Keratinocyte (primary cell): ENCODE measurements at regions not wholly inside any gene's neighbourhood (a gene's known extent, or its start where the extent isn't known, plus 50 kb on each side); places are given as distances from the start of the nearest gene placed in this dataset.

ENCODE experiments used
- DNase-seq: peaks from one replicate; pipeline ENCODE4 v3.0.0-alpha.2; 2011; ENCODE audit warnings: low read depth, missing footprints, low spot score
- FAIRE-seq: peaks from 2 replicates; lab custom pipeline; 2011; peaks lifted over from hg19 to GRCh38; lab: Jason Lieb, UNC
- H2AFZ ChIP-seq: 2 replicates; pipeline ENCODE4 v1.6.0; 2012; ENCODE audit warnings: low read length, control low read depth, inconsistent platforms; ENCODE audit not compliant: control insufficient read depth
- H3K27ac ChIP-seq: 2 replicates; pipeline ENCODE4 v1.5.1; 2011; ENCODE audit warnings: low read length; ENCODE audit not compliant: control insufficient read depth, insufficient read depth
- H3K27me3 ChIP-seq: 3 replicates; pipeline ENCODE4 v1.6.0; 2011; ENCODE audit warnings: low read length; ENCODE audit not compliant: control insufficient read depth, insufficient read depth; ENCODE audit errors: extremely low read depth
- H3K36me3 ChIP-seq, 2 experiments: 2 replicates in 1 of 2; 3 replicates in 1 of 2; pipeline ENCODE4 v1.5.1; 2011; ENCODE audit warnings: low read length in 2 of 2, mild to moderate bottlenecking in 1 of 2; ENCODE audit not compliant: control insufficient read depth in 2 of 2, insufficient read depth in 2 of 2; ENCODE audit errors: extremely low read depth in 1 of 2
- H3K4me1 ChIP-seq: 3 replicates; pipeline ENCODE4 v1.5.1; 2011; ENCODE audit warnings: low read length; ENCODE audit not compliant: control insufficient read depth, insufficient read depth; ENCODE audit errors: extremely low read depth
- H3K4me2 ChIP-seq: 3 replicates; pipeline ENCODE4 v1.6.0; 2011; ENCODE audit warnings: low read depth, low read length; ENCODE audit not compliant: control insufficient read depth, insufficient read depth; ENCODE audit errors: extremely low read depth
- H3K4me3 ChIP-seq, 3 experiments: fragments of 200-600 bp in 1 of 3; sonication (generic) in 1 of 3; 2 replicates in 2 of 3; 3 replicates in 1 of 3; pipeline ENCODE4 v1.5.1; 2011 to 2016; ENCODE audit warnings: low read length in 3 of 3, mild to moderate bottlenecking in 3 of 3, control low read depth in 2 of 3, inconsistent platforms in 1 of 3, low read depth in 1 of 3, mixed read lengths in 1 of 3, mixed run types in 1 of 3, moderate library complexity in 1 of 3; ENCODE audit not compliant: control insufficient read depth in 2 of 3, insufficient read depth in 2 of 3; ENCODE audit errors: extremely low read depth in 1 of 3
- H3K79me2 ChIP-seq: 2 replicates; pipeline ENCODE4 v1.6.0; 2012; ENCODE audit warnings: low read length; ENCODE audit not compliant: control insufficient read depth, insufficient read depth
- H3K9ac ChIP-seq: 3 replicates; pipeline ENCODE4 v1.6.0; 2011; ENCODE audit warnings: low read length; ENCODE audit not compliant: control insufficient read depth, insufficient read depth; ENCODE audit errors: extremely low read depth
- H3K9me1 ChIP-seq: 3 replicates; pipeline ENCODE4 v1.6.0; 2011; ENCODE audit warnings: low read length; ENCODE audit not compliant: control insufficient read depth, insufficient read depth; ENCODE audit errors: extremely low read depth
- H3K9me3 ChIP-seq: 2 replicates; pipeline ENCODE4 v1.5.1; 2012; ENCODE audit warnings: low read depth, low read length; ENCODE audit not compliant: control insufficient read depth
- H4K20me1 ChIP-seq: 3 replicates; pipeline ENCODE4 v1.6.0; 2011; ENCODE audit warnings: low read length; ENCODE audit not compliant: control insufficient read depth, insufficient read depth; ENCODE audit errors: extremely low read depth
- CTCF ChIP-seq, 3 experiments: IDR thresholded peaks in 1 of 3; conservative IDR thresholded peaks in 1 of 3; optimal IDR thresholded peaks in 1 of 3; 2 replicates in 2 of 3; 3 replicates in 1 of 3; pipeline versions ENCODE3 to v1.5.1; 2011; ENCODE audit warnings: low read length in 3 of 3, mild to moderate bottlenecking in 3 of 3, moderate library complexity in 2 of 3, control low read depth in 1 of 3, inconsistent platforms in 1 of 3; ENCODE audit not compliant: insufficient read depth in 2 of 3; ENCODE audit errors: extremely low read depth in 1 of 3
- EZH2 ChIP-seq: IDR thresholded peaks from one replicate; pipeline ENCODE4 v1.6.1; 2012; ENCODE audit warnings: inconsistent platforms, mild to moderate bottlenecking, low read length, moderate library complexity
- dilution Hi-C: fragments of 300-500 bp; cut with MboI; formaldehyde crosslinking; loops from one replicate; pipeline ENCODE4 v1.7.0; 2020; ENCODE audit warnings: low sequenced_read_pairs; ENCODE audit not compliant: extremely low pct_ligation_motif_present

- H3K4me2 ChIP-seq: no peak overlapping the region
- no peak for FAIRE-seq
Measured at GRCh38 chr16:51875834-51876600, 670.9 kb downstream of the TOX3 start.

GRCh38 chr16:51872524-51872923, 674.4 kb downstream of the TOX3 start:
- Histone ChIP-seq H3K79me2 (no peaks in the 10 kb centered on the region), H3K9me3 (no peaks in the 10 kb centered on the region), H3K27me3 (peaks cover 5% of the 10 kb centered on the region), H3K27ac (no peak overlapping the region), H3K36me3 (no peaks in the 10 kb centered on the region), H3K4me3 (no peak overlapping the region), H3K4me1 (no peaks in the 10 kb centered on the region), H3K4me2 (no peak overlapping the region), H3K9ac (no peak overlapping the region), H2AFZ (no peak overlapping the region), H3K9me1 (no peaks in the 10 kb centered on the region), H4K20me1 (no peaks in the 10 kb centered on the region)
- FAIRE-seq (no peak), DNase-seq (no peak)
- dilution Hi-C loops: no loop called here
- TF ChIP-seq CTCF (optimal IDR thresholded peaks at IDR 0.05 in 1 of 3, IDR thresholded peaks at IDR 0.05 in 1 of 3, conservative IDR thresholded peaks at IDR 0.05 in 1 of 3; ENCODE audit: extremely low read depth in 1 of 3, insufficient read depth in 2 of 3, low read length in 3 of 3) (no peak), EZH2 (no peak)

More at GRCh38 chr16:51875834-51876600, 670.9 kb downstream of the TOX3 start:
- Histone ChIP-seq H3K27ac (no peak overlapping the region), H3K9me1 (no peaks in the 10 kb centered on the region), H3K9me3 (no peaks in the 10 kb centered on the region), H3K4me3 (no peak overlapping the region), H3K4me1 (peaks cover 13% of the 10 kb centered on the region), H2AFZ (no peak overlapping the region), H4K20me1 (no peaks in the 10 kb centered on the region), H3K36me3 (no peaks in the 10 kb centered on the region), H3K79me2 (no peaks in the 10 kb centered on the region), H3K9ac (no peak overlapping the region), H3K27me3 (no peaks in the 10 kb centered on the region)
- TF ChIP-seq EZH2 (no peak), CTCF (optimal IDR thresholded peaks at IDR 0.05 in 1 of 3, IDR thresholded peaks at IDR 0.05 in 1 of 3, conservative IDR thresholded peaks at IDR 0.05 in 1 of 3; ENCODE audit: extremely low read depth in 1 of 3, insufficient read depth in 2 of 3, low read length in 3 of 3) (no peak)
- no peak for DNase-seq
- dilution Hi-C loops: no loop called here
